Activated B cell treated with CpG ODN at 0.5 μM for 24 hours (primary cell): ENCODE measurements at regions not wholly inside any gene's neighbourhood (a gene's known extent, or its start where the extent isn't known, plus 50 kb on each side); places are given as distances from the start of the nearest gene placed in this dataset.

Experiments used
- ATAC-seq: fragments of 200-7000 bp; cut with Tn5 transposase; one replicate; pipeline ENCODE4 v1.10.0; 2021; ENCODE audit warnings: low read depth, mild to moderate bottlenecking, moderate library complexity
- CTCF ChIA-PET: fragments of 350-600 bp; sonication (Branson Sonifier 250); formaldehyde crosslinking; loops from one replicate; lab custom pipeline; 2021; ENCODE audit warnings: antibody characterized with exemption; lab: Charles Lee
- POLR2A ChIA-PET: fragments of 350-600 bp; sonication (Branson Sonifier 250); formaldehyde crosslinking; loops from one replicate; lab custom pipeline; 2021; ENCODE audit warnings: antibody characterized with exemption; lab: Charles Lee
- DNase-seq: peaks from one replicate; pipeline ENCODE4 v3.0.0; 2022
- H3K27ac Mint-ChIP-seq: one replicate; pipeline ENCODE4 v1.8.0; 2020; ENCODE audit warnings: mixed read lengths
- H3K27me3 Mint-ChIP-seq: one replicate; pipeline ENCODE4 v1.8.0; 2021; ENCODE audit warnings: mixed read lengths
- H3K36me3 Mint-ChIP-seq: one replicate; pipeline ENCODE4 v1.8.0; 2021; ENCODE audit warnings: low read depth, mixed read lengths
- H3K4me1 Mint-ChIP-seq: one replicate; pipeline ENCODE4 v1.8.0; 2021; ENCODE audit warnings: mixed read lengths
- H3K4me3 Mint-ChIP-seq: one replicate; pipeline ENCODE4 v1.8.0; 2020; ENCODE audit warnings: mild to moderate bottlenecking, mixed read lengths
- H3K9me3 Mint-ChIP-seq: one replicate; pipeline ENCODE4 v1.8.0; 2020; ENCODE audit warnings: mixed read lengths
- CTCF ChIP-seq: fragments of 200-600 bp; IDR thresholded peaks from one replicate; pipeline ENCODE4 v1.8.0; 2022; ENCODE audit warnings: antibody characterized with exemption, mild to moderate bottlenecking
- intact Hi-C: fragments of 100-400 bp; cut with micrococcal nuclease; formaldehyde crosslinking; loops from one replicate; pipeline ENCODE4 v1.15.1; 2024

- TF ChIP-seq CTCF: no peak
- intact Hi-C loops: no loop called here
- Mint-ChIP-seq H3K9me3 (peaks cover 21% of the 10 kb centered on the region), H3K4me3 (no peak overlapping the region), H3K27me3 (no peaks in the 10 kb centered on the region), H3K36me3 (no peaks in the 10 kb centered on the region), H3K27ac (no peak overlapping the region), H3K4me1 (no peaks in the 10 kb centered on the region)
- ATAC-seq: no peak
- ChIA-PET CTCF (no interaction called here), POLR2A (no interaction called here)
- DNase-seq: no peak
These were observed 256.9 kb upstream of the MTPN start for GRCh38 chr7:136234040-136234439.

DNA sequence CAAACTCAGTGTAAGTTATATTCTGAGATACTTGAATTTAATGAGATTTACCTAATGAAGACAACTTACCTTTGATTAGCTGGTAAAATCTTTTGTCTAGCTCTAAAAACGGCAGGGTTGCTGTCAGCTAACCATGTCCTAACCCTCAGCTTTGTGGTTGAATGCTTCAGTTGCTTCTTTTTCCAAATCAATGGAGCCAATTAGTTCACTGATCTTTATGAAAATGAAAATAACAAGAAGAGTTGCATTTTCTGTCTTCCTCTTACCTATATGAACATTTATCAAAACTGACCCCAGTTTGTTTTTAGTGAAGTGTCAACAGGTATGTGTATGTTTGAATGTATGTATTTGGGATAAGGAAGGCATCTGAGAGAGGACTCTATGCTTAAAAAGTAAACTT is 253.1 kb upstream of the MTPN start:
- TF ChIP-seq CTCF: no peak
- DNase-seq (no peak), ATAC-seq (no peak)
- POLR2A ChIA-PET: no interaction called here
- no peaks in the 10 kb centered on the region for H3K27me3 Mint-ChIP-seq
- H3K4me3 Mint-ChIP-seq: no peak overlapping the region
- H3K4me1 Mint-ChIP-seq: no peaks in the 10 kb centered on the region
- peaks cover 14% of the 10 kb centered on the region for H3K9me3 Mint-ChIP-seq
- intact Hi-C loops: no loop called here
- H3K27ac Mint-ChIP-seq: no peak overlapping the region
- H3K36me3 Mint-ChIP-seq: no peaks in the 10 kb centered on the region
- CTCF ChIA-PET: no interaction called here

DNA sequence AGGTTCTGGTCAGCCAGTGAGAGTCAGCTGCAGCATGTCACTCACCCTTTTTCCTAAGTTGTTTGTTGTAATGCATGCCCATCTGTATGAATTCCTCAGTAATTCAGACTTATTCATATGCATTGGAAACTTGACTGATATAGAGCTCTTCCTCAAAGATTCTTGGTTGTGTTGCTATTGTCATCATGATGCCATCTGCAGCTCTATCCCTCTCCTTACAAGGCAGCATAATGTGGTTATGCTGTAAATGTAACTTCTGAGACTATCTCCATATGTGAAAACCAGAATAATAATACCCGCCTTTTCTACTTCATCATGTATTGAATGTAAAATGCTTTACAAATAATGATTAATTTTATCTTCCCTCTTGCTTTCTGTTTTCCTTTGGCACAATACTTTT is 252.6 kb upstream of the MTPN start:
- Mint-ChIP-seq H3K36me3 (no peaks in the 10 kb centered on the region), H3K27ac (no peak overlapping the region), H3K9me3 (peaks cover 12% of the 10 kb centered on the region), H3K4me3 (no peak overlapping the region), H3K27me3 (no peaks in the 10 kb centered on the region), H3K4me1 (no peaks in the 10 kb centered on the region)
- intact Hi-C loops: no loop called here
- TF ChIP-seq CTCF: no peak
- DNase-seq: no peak
- ChIA-PET POLR2A (no interaction called here), CTCF (no interaction called here)
- no peak for ATAC-seq

DNA sequence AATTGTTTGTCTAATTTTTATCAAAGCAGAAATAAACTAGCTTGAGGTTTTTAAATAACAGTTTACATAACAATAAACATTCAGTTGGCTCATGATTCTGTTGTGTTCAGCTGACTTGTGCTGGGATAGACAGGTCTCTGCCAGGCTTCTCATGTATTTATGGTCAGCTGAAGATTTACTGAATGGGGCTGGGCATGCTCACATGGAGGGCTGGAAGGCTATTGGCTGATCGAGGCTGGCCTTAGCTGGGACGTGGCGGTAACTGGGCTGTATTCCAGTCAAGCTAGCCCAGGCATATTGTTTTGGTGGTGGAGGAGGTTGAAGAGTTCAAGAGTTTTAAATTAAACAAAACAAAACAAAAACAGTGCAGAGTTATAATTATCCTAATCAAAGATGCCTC is 251.0 kb upstream of the MTPN start:
- no peak for ATAC-seq
- H3K27ac Mint-ChIP-seq: no peak overlapping the region
- H3K36me3 Mint-ChIP-seq: no peaks in the 10 kb centered on the region
- intact Hi-C loops: no loop called here
- H3K9me3 Mint-ChIP-seq: peaks cover 12% of the 10 kb centered on the region
- ChIA-PET POLR2A (no interaction called here), CTCF (no interaction called here)
- H3K27me3 Mint-ChIP-seq: no peaks in the 10 kb centered on the region
- no peak for DNase-seq
- no peaks in the 10 kb centered on the region for H3K4me1 Mint-ChIP-seq
- TF ChIP-seq CTCF: no peak
- no peak overlapping the region for H3K4me3 Mint-ChIP-seq

GRCh38 chr7:136214356-136214755 is 237.2 kb upstream of the MTPN start:
- no peak for DNase-seq
- no peaks in the 10 kb centered on the region for H3K36me3 Mint-ChIP-seq

More at GRCh38 chr7:136214356-136214755, 237.2 kb upstream of the MTPN start:
- Mint-ChIP-seq H3K4me3 (no peak overlapping the region), H3K9me3 (peaks cover 3% of the 10 kb centered on the region), H3K27ac (no peak overlapping the region), H3K27me3 (no peaks in the 10 kb centered on the region), H3K4me1 (no peaks in the 10 kb centered on the region)
- intact Hi-C loops: no loop called here
- POLR2A ChIA-PET: no interaction called here
- CTCF ChIA-PET: no interaction called here
- TF ChIP-seq CTCF: no peak
- no peak for ATAC-seq
